Coronary artery (tissue), 2 donors: ENCODE measurements at regions not wholly inside any gene's neighbourhood (a gene's known extent, or its start where the extent isn't known, plus 50 kb on each side); places are given as distances from the start of the nearest gene placed in this dataset.

Experiments used
- DNase-seq: peaks from one replicate; pipeline ENCODE4 v3.0.0-alpha.2; 2017; ENCODE audit warnings: low spot score
- H3K27ac ChIP-seq, 2 donors: fragments of 200-600 bp; sonication (generic); one replicate each; pipeline ENCODE4 v1.5.1; 2016 to 2019
- H3K4me3 ChIP-seq: fragments of 200-600 bp; sonication (generic); 2 replicates; pipeline ENCODE4 v1.5.1; 2016; ENCODE audit warnings: mild to moderate bottlenecking, moderate library complexity
- CTCF ChIP-seq: fragments of 200-600 bp; sonication (generic); IDR thresholded peaks from one replicate; pipeline ENCODE4 v1.5.1; 2019; ENCODE audit warnings: antibody characterized with exemption

DNA sequence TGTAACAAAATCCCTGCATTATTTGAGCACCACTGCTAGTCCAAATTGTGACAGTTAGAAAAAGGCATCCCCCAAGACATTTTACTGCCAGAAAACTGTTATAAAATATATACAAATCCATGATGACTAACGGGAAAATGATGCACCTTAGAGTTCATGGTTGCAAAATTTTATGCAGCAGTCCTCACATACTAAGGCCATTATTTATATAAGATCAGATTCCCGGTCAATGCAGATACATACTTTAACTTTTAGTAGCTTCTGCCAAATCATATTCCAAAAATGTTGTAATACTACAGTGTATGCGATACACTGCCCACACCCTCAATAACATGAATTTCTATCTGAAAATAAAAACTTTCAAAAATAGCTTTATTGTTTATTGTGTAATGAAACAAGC, 239.9 kb upstream of the ZNF32 start:
- no peak for TF ChIP-seq CTCF
- DNase-seq: no peak
- H3K27ac ChIP-seq: no peak overlapping the region
- no peak overlapping the region for H3K4me3 ChIP-seq

DNA sequence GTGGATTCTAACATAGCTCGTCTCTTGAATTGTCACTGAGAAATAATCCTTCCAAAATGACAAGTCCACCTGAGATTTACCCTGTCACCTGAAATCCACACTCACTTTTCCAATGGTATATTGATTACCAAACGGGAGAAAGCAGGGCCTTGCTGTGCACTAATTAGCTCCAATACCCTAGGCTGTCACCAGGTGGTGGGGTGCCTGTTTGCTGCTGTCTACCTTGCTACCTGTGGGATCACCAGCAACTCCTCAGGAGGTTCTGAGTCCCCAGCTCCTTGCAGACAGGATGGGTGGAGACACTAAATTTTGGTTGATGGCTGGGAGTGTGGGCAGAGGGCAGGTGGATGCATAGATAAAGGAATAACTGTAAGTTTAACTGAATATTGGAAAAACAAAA, 237.2 kb upstream of the ZNF32 start:
- no peak for DNase-seq
- TF ChIP-seq CTCF: no peak
- Histone ChIP-seq H3K27ac (no peak overlapping the region), H3K4me3 (no peak overlapping the region)

DNA sequence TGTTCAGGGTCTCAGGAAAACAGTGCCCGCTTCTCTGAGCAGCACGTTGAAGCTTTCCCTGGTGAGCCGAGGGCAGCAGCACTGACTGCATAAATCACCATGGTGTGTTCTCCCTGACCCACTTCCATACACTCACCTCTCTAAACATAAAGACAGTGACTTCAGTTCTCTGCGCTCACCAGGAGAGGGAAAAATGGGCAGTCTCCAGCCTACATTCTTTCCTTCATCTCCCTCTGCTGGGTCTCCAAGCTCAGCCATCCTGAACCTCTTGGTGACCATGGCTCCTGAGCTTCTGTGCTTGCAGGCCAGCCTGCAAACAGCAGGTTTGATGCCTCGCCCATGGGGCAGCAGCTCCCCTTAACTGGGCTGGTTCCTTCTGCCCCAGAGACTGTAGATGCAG, 236.6 kb upstream of the ZNF32 start:
- H3K27ac ChIP-seq: no peak overlapping the region
- no peak for TF ChIP-seq CTCF
- no peak overlapping the region for H3K4me3 ChIP-seq
- no peak for DNase-seq

DNA sequence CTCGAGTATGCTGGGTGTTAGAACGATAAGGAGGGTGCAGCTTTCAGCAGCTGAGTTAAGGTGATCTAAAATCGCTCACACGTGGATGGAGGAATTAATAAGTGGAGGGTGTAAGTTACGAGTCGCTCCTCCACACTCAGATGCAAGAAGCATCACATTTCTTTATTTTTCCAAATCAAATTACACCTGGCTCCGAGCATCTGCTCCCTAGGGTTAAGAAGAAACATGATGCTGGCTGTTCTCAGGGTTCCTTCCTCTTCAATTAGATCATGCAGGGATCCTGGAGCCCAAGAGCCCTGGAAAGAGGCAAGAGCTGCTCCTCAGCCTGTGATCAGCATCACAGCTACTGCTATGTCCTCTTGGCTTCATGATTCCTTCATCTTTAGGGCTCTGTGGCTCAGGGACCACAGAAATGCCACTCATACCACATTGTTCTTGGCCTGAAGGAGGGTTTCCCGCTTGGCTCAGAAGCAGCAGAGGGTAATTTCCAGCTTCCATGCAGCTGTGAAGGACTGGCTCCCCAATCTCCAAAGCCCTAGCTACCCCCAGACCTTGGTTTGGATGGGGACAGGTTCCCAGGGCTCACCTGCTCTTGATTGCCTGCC, 235.9 kb upstream of the ZNF32 start:
- no peak overlapping the region for H3K4me3 ChIP-seq
- no peak for TF ChIP-seq CTCF
- no peak overlapping the region for H3K27ac ChIP-seq
- no peak for DNase-seq

DNA sequence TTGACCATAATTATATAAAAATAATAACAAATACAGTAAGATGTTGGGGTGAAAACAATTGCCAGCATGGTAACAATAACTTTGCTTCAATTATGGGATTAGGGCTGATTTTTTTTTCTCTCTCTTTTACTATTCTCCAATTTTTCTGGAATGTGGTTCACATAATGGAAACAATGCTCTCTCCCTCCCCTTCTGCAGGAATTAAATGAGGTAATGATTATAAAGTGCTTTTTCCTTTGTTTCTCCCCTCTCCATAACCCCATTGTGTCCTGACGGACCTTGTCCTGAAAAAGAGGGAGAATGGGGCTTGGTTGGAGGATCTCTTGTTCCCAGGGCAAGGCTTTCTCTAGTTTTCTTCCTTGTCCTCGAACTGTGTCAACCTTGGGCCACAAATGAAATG, 234.0 kb upstream of the ZNF32 start:
- H3K4me3 ChIP-seq: no peak overlapping the region
- DNase-seq: no peak

GRCh38 chr10:43881657-43882056, 233.0 kb upstream of the ZNF32 start:
- Histone ChIP-seq H3K4me3 (no peak overlapping the region), H3K27ac (no peak overlapping the region)
- DNase-seq: no peak
- TF ChIP-seq CTCF: no peak

More for the DNA sequence above, 234.0 kb upstream of the ZNF32 start:
- TF ChIP-seq CTCF: no peak
- no peak overlapping the region for H3K27ac ChIP-seq

DNA sequence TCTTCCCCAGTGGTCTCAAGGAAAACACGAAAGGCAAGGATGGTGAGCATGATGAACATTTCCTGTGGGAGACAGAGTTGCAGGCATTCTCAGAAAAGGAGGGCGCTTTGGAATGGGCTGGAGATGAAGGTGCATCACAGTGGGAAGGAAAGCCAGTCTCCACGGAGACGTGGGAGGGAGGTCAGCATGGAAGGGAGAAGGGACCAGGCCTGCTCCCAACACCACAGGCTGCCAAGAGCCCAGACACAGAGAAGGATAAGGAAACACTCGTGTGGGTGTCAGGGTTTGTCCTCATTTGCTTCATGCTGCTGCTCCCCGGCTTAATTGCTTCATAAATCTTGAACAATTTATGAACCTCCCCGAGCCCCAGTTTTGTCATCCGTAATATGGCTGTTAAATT, 231.5 kb upstream of the ZNF32 start:
- Histone ChIP-seq H3K27ac (no peak overlapping the region), H3K4me3 (no peak overlapping the region)
- TF ChIP-seq CTCF: no peak
- no peak for DNase-seq
